ENCODE measurements at regions not wholly inside any gene's neighbourhood (a gene's known extent, or its start where the extent isn't known, plus 50 kb on each side); places are given as distances from the start of the nearest gene placed in this dataset.
"Not testable (repeated sequence)": the region's sequence is repeated elsewhere in the genome, so short reads cannot be mapped to it uniquely, and the experiment has no call there.

DNA sequence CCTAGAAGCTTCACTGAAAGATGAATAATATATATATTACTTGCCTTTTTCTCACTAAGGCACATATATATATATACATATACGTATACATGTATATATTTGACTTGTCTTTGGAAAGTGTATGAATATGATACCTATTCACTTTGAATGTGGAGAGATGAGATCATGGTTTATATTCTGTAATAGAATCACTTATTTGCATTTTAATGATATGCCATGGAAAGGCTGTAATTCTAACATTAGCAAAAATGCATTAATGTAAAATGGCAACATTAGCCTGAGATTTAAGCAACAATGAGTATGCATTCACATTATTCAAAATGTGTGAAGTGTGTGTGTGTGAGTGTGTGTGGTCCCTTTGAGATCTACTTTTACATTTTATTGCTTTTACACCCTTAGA lies 54.5 kb upstream of the PRKD1 start:
- Mint-ChIP-seq H3K4me3 (ENCODE audit: unreplicated experiment) (no peak overlapping the region), H3K27me3 (ENCODE audit: low read depth) (peaks cover 22% of the 10 kb centered on the region), H3K9me3 (ENCODE audit: low read depth) (peaks cover 2% of the 10 kb centered on the region), H3K27ac (ENCODE audit: unreplicated experiment) (no peak overlapping the region), H3K4me1 (ENCODE audit: low read depth) (no peaks in the 10 kb centered on the region), H3K36me3 (ENCODE audit: low read depth) (no peaks in the 10 kb centered on the region)
- TF ChIP-seq, protein P1, sequence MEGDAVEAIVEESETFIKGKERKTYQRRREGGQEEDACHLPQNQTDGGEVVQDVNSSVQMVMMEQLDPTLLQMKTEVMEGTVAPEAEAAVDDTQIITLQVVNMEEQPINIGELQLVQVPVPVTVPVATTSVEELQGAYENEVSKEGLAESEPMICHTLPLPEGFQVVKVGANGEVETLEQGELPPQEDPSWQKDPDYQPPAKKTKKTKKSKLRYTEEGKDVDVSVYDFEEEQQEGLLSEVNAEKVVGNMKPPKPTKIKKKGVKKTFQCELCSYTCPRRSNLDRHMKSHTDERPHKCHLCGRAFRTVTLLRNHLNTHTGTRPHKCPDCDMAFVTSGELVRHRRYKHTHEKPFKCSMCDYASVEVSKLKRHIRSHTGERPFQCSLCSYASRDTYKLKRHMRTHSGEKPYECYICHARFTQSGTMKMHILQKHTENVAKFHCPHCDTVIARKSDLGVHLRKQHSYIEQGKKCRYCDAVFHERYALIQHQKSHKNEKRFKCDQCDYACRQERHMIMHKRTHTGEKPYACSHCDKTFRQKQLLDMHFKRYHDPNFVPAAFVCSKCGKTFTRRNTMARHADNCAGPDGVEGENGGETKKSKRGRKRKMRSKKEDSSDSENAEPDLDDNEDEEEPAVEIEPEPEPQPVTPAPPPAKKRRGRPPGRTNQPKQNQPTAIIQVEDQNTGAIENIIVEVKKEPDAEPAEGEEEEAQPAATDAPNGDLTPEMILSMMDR (IDR thresholded peaks at IDR 0.05), result no peak
- no peak for DNase-seq (ENCODE audit: low spot score)

DNA sequence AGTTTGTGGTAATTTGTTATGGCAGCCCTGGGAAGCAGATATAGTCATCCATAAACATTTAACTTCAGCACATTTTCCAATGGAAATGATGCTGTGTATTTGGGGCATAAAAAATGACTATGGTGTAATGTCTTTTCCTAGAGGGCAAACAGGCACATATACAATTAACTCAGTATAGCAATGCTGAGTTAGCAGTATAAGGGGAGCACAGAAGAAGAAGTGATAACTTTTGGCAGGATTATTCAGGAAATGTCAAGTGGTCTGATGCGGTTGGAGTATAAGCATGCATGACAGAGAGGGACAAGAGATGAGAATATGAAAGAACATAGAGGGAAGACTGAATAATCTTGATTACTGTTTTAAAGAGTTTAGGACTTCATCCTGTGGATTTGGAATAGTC lies 55.3 kb upstream of the PRKD1 start:
- Mint-ChIP-seq H3K4me3 (ENCODE audit: unreplicated experiment) (no peak overlapping the region), H3K4me1 (ENCODE audit: low read depth) (no peaks in the 10 kb centered on the region), H3K27me3 (ENCODE audit: low read depth) (peaks cover 22% of the 10 kb centered on the region), H3K9me3 (ENCODE audit: low read depth) (no peaks in the 10 kb centered on the region), H3K27ac (ENCODE audit: unreplicated experiment) (no peak overlapping the region), H3K36me3 (ENCODE audit: low read depth) (no peaks in the 10 kb centered on the region)
- TF ChIP-seq, protein P1 (IDR thresholded peaks at IDR 0.05), result no peak
- DNase-seq (ENCODE audit: low spot score), result no peak

DNA sequence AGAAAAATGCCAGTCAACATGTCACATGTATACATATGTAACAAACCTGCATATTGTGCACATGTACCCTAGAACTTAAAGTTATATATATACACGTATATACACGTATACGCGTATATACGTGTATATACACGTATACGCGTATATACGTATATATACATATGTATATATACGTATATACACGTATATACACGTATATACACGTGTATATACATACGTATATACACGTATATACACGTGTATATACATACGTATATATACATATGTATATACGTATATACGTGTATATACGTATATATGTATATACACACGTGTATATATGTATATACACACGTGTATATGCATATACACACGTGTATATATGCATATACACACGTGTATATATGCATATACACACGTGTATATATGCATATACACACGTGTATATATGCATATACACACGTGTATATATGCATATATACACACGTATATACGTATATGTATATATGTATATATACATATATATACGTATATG lies 62.8 kb upstream of the PRKD1 start:
- not testable (repeated sequence) for H3K9me3 Mint-ChIP-seq (ENCODE audit: low read depth)

DNA sequence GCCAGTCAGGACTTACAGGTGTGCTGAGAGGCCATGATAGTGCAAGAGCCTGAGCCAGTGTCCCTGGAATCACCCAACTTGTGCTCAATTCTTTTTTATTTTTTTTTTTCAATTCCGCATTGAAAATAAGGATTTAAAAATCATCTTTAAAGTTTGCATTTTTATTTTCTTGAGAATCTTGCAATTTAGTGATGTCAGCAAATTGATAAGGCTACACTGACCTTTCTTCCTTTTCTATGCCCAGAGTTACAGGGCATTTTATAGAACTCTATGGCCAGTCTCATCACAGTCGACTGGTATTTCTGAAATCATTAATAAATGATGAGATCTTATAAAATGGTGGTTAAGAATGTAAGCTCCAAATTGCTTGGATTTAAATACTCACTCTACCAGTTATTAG lies 63.3 kb upstream of the PRKD1 start:
- Mint-ChIP-seq H3K9me3 (ENCODE audit: low read depth) (no peaks in the 10 kb centered on the region), H3K27ac (ENCODE audit: unreplicated experiment) (no peak overlapping the region), H3K36me3 (ENCODE audit: low read depth) (no peaks in the 10 kb centered on the region), H3K4me1 (ENCODE audit: low read depth) (no peaks in the 10 kb centered on the region), H3K4me3 (ENCODE audit: unreplicated experiment) (no peak overlapping the region), H3K27me3 (ENCODE audit: low read depth) (peaks cover 8% of the 10 kb centered on the region)
- TF ChIP-seq, protein P1 (IDR thresholded peaks at IDR 0.05), result no peak
- DNase-seq (ENCODE audit: low spot score), result no peak

More for the DNA sequence above, 62.8 kb upstream of the PRKD1 start:
- DNase-seq (ENCODE audit: low spot score); H3K4me1 Mint-ChIP-seq (ENCODE audit: low read depth); H3K36me3 Mint-ChIP-seq (ENCODE audit: low read depth); H3K4me3 Mint-ChIP-seq (ENCODE audit: unreplicated experiment); H3K27ac Mint-ChIP-seq (ENCODE audit: unreplicated experiment); H3K27me3 Mint-ChIP-seq (ENCODE audit: low read depth): not testable (repeated sequence)

DNA sequence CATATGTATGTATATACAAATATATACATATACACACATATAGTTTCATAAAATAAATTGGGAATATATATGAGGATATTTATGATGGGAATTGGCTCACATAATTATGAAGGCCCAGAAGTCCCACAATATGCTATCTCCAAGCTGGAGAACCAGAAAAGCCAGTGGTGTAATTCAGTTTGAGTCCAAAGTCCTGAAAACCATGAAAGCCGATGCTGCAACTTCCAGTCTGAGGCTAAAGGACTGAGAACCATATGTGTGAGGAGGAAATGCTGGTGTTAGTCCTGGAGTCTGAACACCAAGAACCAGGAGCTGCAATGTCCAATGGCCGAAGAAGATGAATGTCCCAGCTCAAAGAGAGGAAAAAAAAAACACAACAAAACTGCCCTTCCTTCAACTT lies 65.5 kb upstream of the PRKD1 start:
- Mint-ChIP-seq H3K4me1 (ENCODE audit: low read depth) (no peaks in the 10 kb centered on the region), H3K36me3 (ENCODE audit: low read depth) (no peaks in the 10 kb centered on the region), H3K4me3 (ENCODE audit: unreplicated experiment) (no peak overlapping the region), H3K9me3 (ENCODE audit: low read depth) (no peaks in the 10 kb centered on the region), H3K27ac (ENCODE audit: unreplicated experiment) (no peak overlapping the region), H3K27me3 (ENCODE audit: low read depth) (peaks cover 4% of the 10 kb centered on the region)
- TF ChIP-seq, protein P1 (IDR thresholded peaks at IDR 0.05), result no peak
- DNase-seq (ENCODE audit: low spot score), result no peak

DNA sequence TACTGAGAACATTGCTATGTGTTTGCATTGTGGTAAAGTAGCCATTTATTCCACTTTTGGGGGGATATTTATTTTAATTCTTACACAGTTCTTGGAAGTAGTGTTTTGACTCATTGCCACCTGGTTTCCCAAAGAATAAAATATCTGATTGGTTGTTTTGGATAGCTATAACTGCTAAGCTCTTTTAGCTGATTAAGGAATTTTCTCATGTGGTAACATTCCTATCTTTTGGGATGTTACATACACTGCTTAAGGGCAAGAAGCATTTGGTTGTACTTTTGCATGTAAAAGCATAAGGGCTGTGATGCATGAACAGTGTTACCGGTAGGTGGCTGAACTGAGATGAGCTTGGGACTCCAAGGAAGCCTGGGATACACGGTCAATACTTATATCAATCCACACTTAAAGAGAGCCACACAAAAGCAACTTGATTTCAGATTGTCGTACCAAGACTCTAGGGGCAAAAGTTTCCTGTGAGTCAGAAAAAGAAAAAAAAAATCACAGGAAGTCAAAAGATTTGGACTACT lies 71.4 kb upstream of the PRKD1 start:
- DNase-seq (ENCODE audit: low spot score), result no peak
- H3K4me3 Mint-ChIP-seq (ENCODE audit: unreplicated experiment), result no peak overlapping the region
- H3K9me3 Mint-ChIP-seq (ENCODE audit: low read depth), result no peaks in the 10 kb centered on the region
- no peaks in the 10 kb centered on the region for H3K4me1 Mint-ChIP-seq (ENCODE audit: low read depth)
- TF ChIP-seq, protein P1 (IDR thresholded peaks at IDR 0.05), result no peak
- H3K27ac Mint-ChIP-seq (ENCODE audit: unreplicated experiment), result no peak overlapping the region
- no peaks in the 10 kb centered on the region for H3K36me3 Mint-ChIP-seq (ENCODE audit: low read depth)
- H3K27me3 Mint-ChIP-seq (ENCODE audit: low read depth), result peaks cover 3% of the 10 kb centered on the region
